ENCODE measurements at regions not wholly inside any gene's neighbourhood (a gene's known extent, or its start where the extent isn't known, plus 50 kb on each side); places are given as distances from the start of the nearest gene placed in this dataset.

GRCh38 chr6:81977486-81977885, 225.0 kb upstream of the TENT5A start:
- TF ChIP-seq NFIC (IDR thresholded peaks at IDR 0.05) (no peak), CEBPB (IDR thresholded peaks at IDR 0.05) (no peak), FOXM1 (IDR thresholded peaks at IDR 0.05; ENCODE audit: borderline replicate concordance, low read depth) (no peak), EGR1 (IDR thresholded peaks at IDR 0.05) (no peak), ZBTB7A (IDR thresholded peaks at IDR 0.05; ENCODE audit: low read depth) (no peak), YY1 (IDR thresholded peaks at IDR 0.05; ENCODE audit: low read depth) (no peak), USF1 (IDR thresholded peaks at IDR 0.05) (no peak)

GRCh38 chr6:81969814-81970213, 217.3 kb upstream of the TENT5A start:
- no peak for TF ChIP-seq ZBTB7A (IDR thresholded peaks at IDR 0.05; ENCODE audit: low read depth)
- no peak for TF ChIP-seq NFIC (IDR thresholded peaks at IDR 0.05)
- TF ChIP-seq USF1 (IDR thresholded peaks at IDR 0.05): no peak
- TF ChIP-seq TCF12 (IDR thresholded peaks at IDR 0.05; ENCODE audit: low read depth): no peak
- TF ChIP-seq RAD21 (IDR thresholded peaks at IDR 0.05; ENCODE audit: low read depth): no peak
- TF ChIP-seq CEBPB (IDR thresholded peaks at IDR 0.05): no peak
- no peak for TF ChIP-seq EP300 (IDR thresholded peaks at IDR 0.05; ENCODE audit: borderline replicate concordance)
- TF ChIP-seq FOXM1 (IDR thresholded peaks at IDR 0.05; ENCODE audit: borderline replicate concordance, low read depth): no peak

DNA sequence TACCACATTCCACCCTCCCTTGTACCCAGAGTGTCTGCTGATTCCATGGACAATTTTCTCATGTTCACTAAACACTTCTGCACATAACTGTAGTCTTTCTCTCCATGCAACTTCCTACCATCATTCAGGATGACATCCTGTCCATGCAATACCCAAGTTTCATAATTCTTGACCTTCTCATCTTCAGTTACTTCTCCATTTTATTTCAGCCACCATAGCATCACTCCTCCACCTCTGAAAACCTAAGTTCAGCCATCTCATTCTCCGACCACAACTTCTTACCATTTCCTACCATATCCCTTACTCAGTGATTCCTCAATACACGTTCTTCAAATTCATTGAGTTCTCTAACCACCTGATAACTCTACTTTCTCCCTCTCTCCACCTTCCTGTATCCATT, 216.5 kb upstream of the TENT5A start:
- TF ChIP-seq REST (IDR thresholded peaks at IDR 0.05; ENCODE audit: low read depth): no peak
- TF ChIP-seq CREB1 (IDR thresholded peaks at IDR 0.05; ENCODE audit: low read depth): no peak
- TF ChIP-seq YY1 (IDR thresholded peaks at IDR 0.05; ENCODE audit: low read depth): no peak
- TF ChIP-seq RAD21 (IDR thresholded peaks at IDR 0.05; ENCODE audit: low read depth): no peak

- TF ChIP-seq TCF12 (IDR thresholded peaks at IDR 0.05; ENCODE audit: low read depth) (no peak), USF1 (IDR thresholded peaks at IDR 0.05) (no peak), EGR1 (IDR thresholded peaks at IDR 0.05) (no peak), YY1 (IDR thresholded peaks at IDR 0.05; ENCODE audit: low read depth) (no peak), NFIC (IDR thresholded peaks at IDR 0.05) (no peak), CREB1 (IDR thresholded peaks at IDR 0.05; ENCODE audit: low read depth) (no peak), CEBPB (IDR thresholded peaks at IDR 0.05) (no peak), TAF1 (IDR thresholded peaks at IDR 0.05; ENCODE audit: low read depth) (no peak), FOXM1 (IDR thresholded peaks at IDR 0.05; ENCODE audit: borderline replicate concordance, low read depth) (no peak), RAD21 (IDR thresholded peaks at IDR 0.05; ENCODE audit: low read depth) (no peak), ZBTB7A (IDR thresholded peaks at IDR 0.05; ENCODE audit: low read depth) (no peak), EP300 (IDR thresholded peaks at IDR 0.05; ENCODE audit: borderline replicate concordance) (no peak), TEAD4 (IDR thresholded peaks at IDR 0.05) (no peak), REST (IDR thresholded peaks at IDR 0.05; ENCODE audit: low read depth) (no peak)
- TF ChIP-seq, protein P1, sequence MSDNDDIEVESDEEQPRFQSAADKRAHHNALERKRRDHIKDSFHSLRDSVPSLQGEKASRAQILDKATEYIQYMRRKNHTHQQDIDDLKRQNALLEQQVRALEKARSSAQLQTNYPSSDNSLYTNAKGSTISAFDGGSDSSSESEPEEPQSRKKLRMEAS (IDR thresholded peaks at IDR 0.05): no peak
Observed at GRCh38 chr6:81966968-81967367, 214.5 kb upstream of the TENT5A start.

DNA sequence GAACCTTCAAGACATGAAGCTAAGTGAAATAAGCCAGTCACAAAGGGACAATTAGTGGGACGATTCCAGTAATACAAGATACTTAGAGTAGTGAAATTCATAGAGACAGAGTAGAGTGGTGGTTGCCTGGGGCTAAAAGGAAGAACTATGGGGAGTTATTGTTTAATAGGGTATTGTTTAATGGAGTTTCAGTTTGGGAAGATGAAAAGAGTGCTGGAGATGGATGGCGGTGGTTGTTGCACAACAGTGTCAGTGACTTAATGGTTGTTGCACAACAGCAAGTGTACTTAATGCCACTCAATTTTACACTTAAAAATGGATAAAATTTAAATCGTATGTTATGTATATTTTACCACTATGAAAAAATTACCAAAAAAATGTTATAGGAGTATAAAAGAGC, 209.7 kb upstream of the TENT5A start:
- no peak for TF ChIP-seq RAD21 (IDR thresholded peaks at IDR 0.05; ENCODE audit: low read depth)

GRCh38 chr6:81950877-81951276, 198.4 kb upstream of the TENT5A start:
- TF ChIP-seq EGR1 (IDR thresholded peaks at IDR 0.05) (no peak), CREB1 (IDR thresholded peaks at IDR 0.05; ENCODE audit: low read depth) (no peak), RAD21 (IDR thresholded peaks at IDR 0.05; ENCODE audit: low read depth) (no peak), TAF1 (IDR thresholded peaks at IDR 0.05; ENCODE audit: low read depth) (no peak), REST (IDR thresholded peaks at IDR 0.05; ENCODE audit: low read depth) (no peak), TCF12 (IDR thresholded peaks at IDR 0.05; ENCODE audit: low read depth) (no peak), FOXM1 (IDR thresholded peaks at IDR 0.05; ENCODE audit: borderline replicate concordance, low read depth) (no peak), YY1 (IDR thresholded peaks at IDR 0.05; ENCODE audit: low read depth) (no peak), TEAD4 (IDR thresholded peaks at IDR 0.05) (no peak), USF1 (IDR thresholded peaks at IDR 0.05) (no peak), EP300 (IDR thresholded peaks at IDR 0.05; ENCODE audit: borderline replicate concordance) (no peak), CEBPB (IDR thresholded peaks at IDR 0.05) (no peak)
- TF ChIP-seq, protein P1 (IDR thresholded peaks at IDR 0.05): no peak
